ENCODE measurements at regions not wholly inside any gene's neighbourhood (a gene's known extent, or its start where the extent isn't known, plus 50 kb on each side); places are given as distances from the start of the nearest gene placed in this dataset.

DNA sequence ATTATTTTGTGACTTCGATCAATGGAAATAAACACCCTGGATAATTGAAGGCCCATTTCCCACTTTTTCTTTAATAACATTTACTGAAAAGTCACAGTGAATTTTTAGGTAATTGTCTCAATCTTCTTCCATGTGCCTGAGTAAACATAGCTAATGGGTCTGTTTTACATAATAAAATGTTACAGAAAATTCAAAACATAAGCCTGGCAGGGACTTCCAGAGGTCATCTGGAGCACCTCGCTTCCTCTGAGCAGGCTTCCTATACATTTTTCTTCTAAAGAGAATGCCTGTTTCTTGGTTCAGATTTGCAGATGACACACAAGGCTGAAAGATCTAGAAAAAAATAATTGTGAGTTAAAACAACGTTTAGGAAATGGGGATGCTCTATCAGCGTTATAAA is 183.8 kb upstream of the PDE3A start:
- Histone ChIP-seq H3K27me3 (ENCODE audit: control insufficient read depth in 4 of 4, insufficient read depth in 4 of 4, low read length in 3 of 4) (no peaks in the 10 kb centered on the region), H3K9me3 (ENCODE audit: control insufficient read depth in 4 of 4, low read length in 3 of 4) (no peaks in the 10 kb centered on the region), H3K4me1 (ENCODE audit: control insufficient read depth in 4 of 4, insufficient read depth in 4 of 4, low read length in 3 of 4) (peaks cover 0 to 8% (median 3%) of the 10 kb centered on the region in 4 donors), H3K36me3 (ENCODE audit: control insufficient read depth in 4 of 4, insufficient read depth in 3 of 4, low read depth in 1 of 4, low read length in 3 of 4) (no peaks in the 10 kb centered on the region), H3K9ac (ENCODE audit: low read depth in 1 of 2, low read length in 2 of 2) (no peak overlapping the region), H3K27ac (ENCODE audit: low read depth in 1 of 2, low read length in 2 of 2) (no peak overlapping the region), H3K4me3 (ENCODE audit: low read depth in 1 of 3, low read length in 3 of 3) (no peak overlapping the region)
- 75% methylated on average over 4 of the region's 4 CpGs for WGBS
- DNase-seq (ENCODE audit: low spot score), result no peak
- TF ChIP-seq, protein P1, sequence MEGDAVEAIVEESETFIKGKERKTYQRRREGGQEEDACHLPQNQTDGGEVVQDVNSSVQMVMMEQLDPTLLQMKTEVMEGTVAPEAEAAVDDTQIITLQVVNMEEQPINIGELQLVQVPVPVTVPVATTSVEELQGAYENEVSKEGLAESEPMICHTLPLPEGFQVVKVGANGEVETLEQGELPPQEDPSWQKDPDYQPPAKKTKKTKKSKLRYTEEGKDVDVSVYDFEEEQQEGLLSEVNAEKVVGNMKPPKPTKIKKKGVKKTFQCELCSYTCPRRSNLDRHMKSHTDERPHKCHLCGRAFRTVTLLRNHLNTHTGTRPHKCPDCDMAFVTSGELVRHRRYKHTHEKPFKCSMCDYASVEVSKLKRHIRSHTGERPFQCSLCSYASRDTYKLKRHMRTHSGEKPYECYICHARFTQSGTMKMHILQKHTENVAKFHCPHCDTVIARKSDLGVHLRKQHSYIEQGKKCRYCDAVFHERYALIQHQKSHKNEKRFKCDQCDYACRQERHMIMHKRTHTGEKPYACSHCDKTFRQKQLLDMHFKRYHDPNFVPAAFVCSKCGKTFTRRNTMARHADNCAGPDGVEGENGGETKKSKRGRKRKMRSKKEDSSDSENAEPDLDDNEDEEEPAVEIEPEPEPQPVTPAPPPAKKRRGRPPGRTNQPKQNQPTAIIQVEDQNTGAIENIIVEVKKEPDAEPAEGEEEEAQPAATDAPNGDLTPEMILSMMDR (IDR thresholded peaks at IDR 0.05; ENCODE audit: low read depth, low read length, missing input control), result no peak
- TF ChIP-seq RAD21 (IDR thresholded peaks at IDR 0.05) (no peak), RXRA (IDR thresholded peaks at IDR 0.05) (no peak), JUND (IDR thresholded peaks at IDR 0.05) (no peak), HNF4A (conservative IDR thresholded peaks at IDR 0.05) (no peak), ATF3 (IDR thresholded peaks at IDR 0.05) (no peak), HNF4G (IDR thresholded peaks at IDR 0.05) (no peak), YY1 (IDR thresholded peaks at IDR 0.05) (no peak), FOXA1 (IDR thresholded peaks at IDR 0.05) (no peak), NR2F2 (IDR thresholded peaks at IDR 0.05) (no peak)
- TF ChIP-seq, protein P2, sequence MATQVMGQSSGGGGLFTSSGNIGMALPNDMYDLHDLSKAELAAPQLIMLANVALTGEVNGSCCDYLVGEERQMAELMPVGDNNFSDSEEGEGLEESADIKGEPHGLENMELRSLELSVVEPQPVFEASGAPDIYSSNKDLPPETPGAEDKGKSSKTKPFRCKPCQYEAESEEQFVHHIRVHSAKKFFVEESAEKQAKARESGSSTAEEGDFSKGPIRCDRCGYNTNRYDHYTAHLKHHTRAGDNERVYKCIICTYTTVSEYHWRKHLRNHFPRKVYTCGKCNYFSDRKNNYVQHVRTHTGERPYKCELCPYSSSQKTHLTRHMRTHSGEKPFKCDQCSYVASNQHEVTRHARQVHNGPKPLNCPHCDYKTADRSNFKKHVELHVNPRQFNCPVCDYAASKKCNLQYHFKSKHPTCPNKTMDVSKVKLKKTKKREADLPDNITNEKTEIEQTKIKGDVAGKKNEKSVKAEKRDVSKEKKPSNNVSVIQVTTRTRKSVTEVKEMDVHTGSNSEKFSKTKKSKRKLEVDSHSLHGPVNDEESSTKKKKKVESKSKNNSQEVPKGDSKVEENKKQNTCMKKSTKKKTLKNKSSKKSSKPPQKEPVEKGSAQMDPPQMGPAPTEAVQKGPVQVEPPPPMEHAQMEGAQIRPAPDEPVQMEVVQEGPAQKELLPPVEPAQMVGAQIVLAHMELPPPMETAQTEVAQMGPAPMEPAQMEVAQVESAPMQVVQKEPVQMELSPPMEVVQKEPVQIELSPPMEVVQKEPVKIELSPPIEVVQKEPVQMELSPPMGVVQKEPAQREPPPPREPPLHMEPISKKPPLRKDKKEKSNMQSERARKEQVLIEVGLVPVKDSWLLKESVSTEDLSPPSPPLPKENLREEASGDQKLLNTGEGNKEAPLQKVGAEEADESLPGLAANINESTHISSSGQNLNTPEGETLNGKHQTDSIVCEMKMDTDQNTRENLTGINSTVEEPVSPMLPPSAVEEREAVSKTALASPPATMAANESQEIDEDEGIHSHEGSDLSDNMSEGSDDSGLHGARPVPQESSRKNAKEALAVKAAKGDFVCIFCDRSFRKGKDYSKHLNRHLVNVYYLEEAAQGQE (IDR thresholded peaks at IDR 0.05), result no peak
- TF ChIP-seq, protein P3, sequence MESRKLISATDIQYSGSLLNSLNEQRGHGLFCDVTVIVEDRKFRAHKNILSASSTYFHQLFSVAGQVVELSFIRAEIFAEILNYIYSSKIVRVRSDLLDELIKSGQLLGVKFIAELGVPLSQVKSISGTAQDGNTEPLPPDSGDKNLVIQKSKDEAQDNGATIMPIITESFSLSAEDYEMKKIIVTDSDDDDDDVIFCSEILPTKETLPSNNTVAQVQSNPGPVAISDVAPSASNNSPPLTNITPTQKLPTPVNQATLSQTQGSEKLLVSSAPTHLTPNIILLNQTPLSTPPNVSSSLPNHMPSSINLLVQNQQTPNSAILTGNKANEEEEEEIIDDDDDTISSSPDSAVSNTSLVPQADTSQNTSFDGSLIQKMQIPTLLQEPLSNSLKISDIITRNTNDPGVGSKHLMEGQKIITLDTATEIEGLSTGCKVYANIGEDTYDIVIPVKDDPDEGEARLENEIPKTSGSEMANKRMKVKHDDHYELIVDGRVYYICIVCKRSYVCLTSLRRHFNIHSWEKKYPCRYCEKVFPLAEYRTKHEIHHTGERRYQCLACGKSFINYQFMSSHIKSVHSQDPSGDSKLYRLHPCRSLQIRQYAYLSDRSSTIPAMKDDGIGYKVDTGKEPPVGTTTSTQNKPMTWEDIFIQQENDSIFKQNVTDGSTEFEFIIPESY (IDR thresholded peaks at IDR 0.05), result no peak
- TF ChIP-seq, protein P4, sequence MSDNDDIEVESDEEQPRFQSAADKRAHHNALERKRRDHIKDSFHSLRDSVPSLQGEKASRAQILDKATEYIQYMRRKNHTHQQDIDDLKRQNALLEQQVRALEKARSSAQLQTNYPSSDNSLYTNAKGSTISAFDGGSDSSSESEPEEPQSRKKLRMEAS (IDR thresholded peaks at IDR 0.05), result no peak

DNA sequence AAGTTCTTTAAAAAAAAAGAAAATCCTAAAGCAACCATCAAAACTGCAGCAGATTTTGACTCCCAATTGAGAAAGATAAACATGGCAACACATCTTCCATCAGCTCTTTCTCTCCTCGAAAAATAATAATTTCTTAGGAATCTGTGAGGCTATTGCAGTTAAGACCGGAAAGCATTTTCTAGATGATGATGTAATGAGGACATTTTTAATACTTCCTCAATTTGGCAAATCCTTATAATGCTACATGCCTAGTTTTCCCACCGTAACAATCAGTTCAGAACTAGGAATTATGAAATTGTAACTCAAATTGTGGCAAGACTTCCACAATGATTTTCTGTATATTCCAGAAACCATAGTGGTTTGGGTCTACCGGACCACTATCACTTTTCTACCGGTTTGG is 180.9 kb upstream of the PDE3A start:
- Histone ChIP-seq H3K36me3 (ENCODE audit: control insufficient read depth in 4 of 4, insufficient read depth in 3 of 4, low read depth in 1 of 4, low read length in 3 of 4) (no peaks in the 10 kb centered on the region), H3K9me3 (ENCODE audit: control insufficient read depth in 4 of 4, low read length in 3 of 4) (no peaks in the 10 kb centered on the region), H3K4me3 (ENCODE audit: low read depth in 1 of 3, low read length in 3 of 3) (no peak overlapping the region), H3K27ac (ENCODE audit: low read depth in 1 of 2, low read length in 2 of 2) (no peak overlapping the region), H3K4me1 (ENCODE audit: control insufficient read depth in 4 of 4, insufficient read depth in 4 of 4, low read length in 3 of 4) (peaks cover 0 to 8% (median 3%) of the 10 kb centered on the region in 4 donors), H3K27me3 (ENCODE audit: control insufficient read depth in 4 of 4, insufficient read depth in 4 of 4, low read length in 3 of 4) (no peaks in the 10 kb centered on the region), H3K9ac (ENCODE audit: low read depth in 1 of 2, low read length in 2 of 2) (no peak overlapping the region)
- 81% methylated on average over 5 of the region's 5 CpGs for WGBS
- TF ChIP-seq TAF1 (conservative IDR thresholded peaks at IDR 0.05) (no peak), ATF3 (IDR thresholded peaks at IDR 0.05) (no peak), FOXA2 (IDR thresholded peaks at IDR 0.05) (no peak), JUND (IDR thresholded peaks at IDR 0.05) (no peak), RXRA (IDR thresholded peaks at IDR 0.05) (no peak), HNF4A (conservative IDR thresholded peaks at IDR 0.05) (no peak)
- TF ChIP-seq, protein P4 (IDR thresholded peaks at IDR 0.05), result no peak
- TF ChIP-seq, protein P2 (IDR thresholded peaks at IDR 0.05), result no peak
- DNase-seq (ENCODE audit: low spot score), result no peak
